ENCODE measurements at regions not wholly inside any gene's neighbourhood (a gene's known extent, or its start where the extent isn't known, plus 50 kb on each side); places are given as distances from the start of the nearest gene placed in this dataset.
A peak's percentile ranks its signal among the peaks of the same experiment; 100 is the strongest.

DNA sequence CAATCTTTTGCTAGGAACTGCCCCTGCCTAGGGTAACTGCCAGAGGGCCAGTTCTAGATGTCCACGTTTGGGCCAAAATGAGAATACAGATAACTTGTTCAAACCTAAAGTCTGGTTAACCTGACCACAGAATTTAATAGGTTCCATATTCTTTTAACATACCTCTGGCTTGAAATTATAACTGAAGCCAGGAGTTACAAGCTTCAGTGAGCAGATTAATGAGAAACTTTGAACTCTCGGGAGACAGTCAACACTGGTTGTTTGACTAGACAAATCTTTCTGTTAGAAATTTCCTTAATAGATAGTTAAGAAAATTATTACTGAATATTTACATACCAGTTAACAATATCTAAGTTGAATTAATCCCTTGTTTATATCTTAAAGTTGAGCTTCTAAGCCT, 110.0 kb upstream of the KLF7 start:
- no peak for DNase-seq
- H3K4me1 ChIP-seq (ENCODE audit: control insufficient read depth, insufficient read depth, low read length) = no peaks in the 10 kb centered on the region
- WGBS (ENCODE audit: insufficient coverage, low lambda C conversion rate) = 33% methylated on average over 1 of the region's 2 CpGs
- H3K9me3 ChIP-seq (ENCODE audit: control insufficient read depth, low read depth, low read length) = no peaks in the 10 kb centered on the region
- H3K27me3 ChIP-seq (ENCODE audit: control insufficient read depth, insufficient read depth, low read length) = peaks cover 5% of the 10 kb centered on the region
- H3K27ac ChIP-seq (ENCODE audit: low read length) = no peak overlapping the region
- H3K36me3 ChIP-seq (ENCODE audit: control insufficient read depth, insufficient read depth, low read length) = no peaks in the 10 kb centered on the region
- no peak overlapping the region for H3K4me3 ChIP-seq (ENCODE audit: low read length)

DNA sequence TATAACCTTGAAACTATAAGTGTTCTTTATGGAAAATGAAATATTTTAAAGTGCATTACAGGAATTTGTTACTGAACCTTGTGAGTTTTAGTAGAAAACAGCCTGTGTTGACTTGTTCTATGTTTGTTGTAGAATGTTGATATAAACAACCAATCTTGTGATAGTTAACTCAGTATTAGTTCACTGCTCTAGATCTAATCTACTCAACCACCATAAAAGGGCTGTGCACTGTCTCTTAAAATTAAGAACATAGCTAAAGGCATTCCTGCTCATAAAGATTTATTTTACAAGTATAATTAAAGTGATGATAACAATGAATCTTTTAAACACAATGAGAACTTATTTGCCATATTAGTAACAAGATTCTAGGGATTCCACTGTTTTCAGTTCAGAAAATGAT, 110.5 kb upstream of the KLF7 start:
- Histone ChIP-seq H3K36me3 (ENCODE audit: control insufficient read depth, insufficient read depth, low read length) (no peaks in the 10 kb centered on the region), H3K4me3 (ENCODE audit: low read length) (no peak overlapping the region)
- no peak for DNase-seq

DNA sequence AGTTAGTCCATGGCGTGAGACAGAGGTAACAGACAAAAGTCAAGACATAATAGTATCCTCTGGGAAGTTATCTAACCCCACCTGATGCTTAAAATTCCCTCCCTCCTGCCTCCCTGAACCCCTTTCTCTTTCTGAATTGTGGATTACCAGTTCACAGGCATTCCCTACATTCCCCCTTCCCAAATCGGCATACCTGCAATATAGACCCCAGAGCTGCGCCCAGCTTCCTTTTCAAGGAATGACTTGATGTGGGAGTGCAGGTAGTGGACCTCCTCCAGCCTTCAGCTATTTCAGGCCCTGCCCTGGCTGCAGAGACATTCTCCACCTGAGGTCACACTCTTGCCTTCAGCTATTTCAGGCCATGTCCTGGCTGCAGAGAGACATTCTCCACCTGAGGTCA, 111.1 kb upstream of the KLF7 start:
- no peak for DNase-seq
- WGBS (ENCODE audit: insufficient coverage, low lambda C conversion rate) = 80% methylated on average over 1 of the region's 3 CpGs
- peaks cover 5% of the 10 kb centered on the region for H3K27me3 ChIP-seq (ENCODE audit: control insufficient read depth, insufficient read depth, low read length)
- H3K27ac ChIP-seq (ENCODE audit: low read length) = no peak overlapping the region
- no peaks in the 10 kb centered on the region for H3K4me1 ChIP-seq (ENCODE audit: control insufficient read depth, insufficient read depth, low read length)
- H3K9me3 ChIP-seq (ENCODE audit: control insufficient read depth, low read depth, low read length) = no peaks in the 10 kb centered on the region
- H3K4me3 ChIP-seq (ENCODE audit: low read length) = no peak overlapping the region
- H3K36me3 ChIP-seq (ENCODE audit: control insufficient read depth, insufficient read depth, low read length) = no peaks in the 10 kb centered on the region

More for the DNA sequence above, 110.5 kb upstream of the KLF7 start:
- no peaks in the 10 kb centered on the region for H3K9me3 ChIP-seq (ENCODE audit: control insufficient read depth, low read depth, low read length)
- no peak overlapping the region for H3K27ac ChIP-seq (ENCODE audit: low read length)
- no peaks in the 10 kb centered on the region for H3K4me1 ChIP-seq (ENCODE audit: control insufficient read depth, insufficient read depth, low read length)
- peaks cover 5% of the 10 kb centered on the region for H3K27me3 ChIP-seq (ENCODE audit: control insufficient read depth, insufficient read depth, low read length)

DNA sequence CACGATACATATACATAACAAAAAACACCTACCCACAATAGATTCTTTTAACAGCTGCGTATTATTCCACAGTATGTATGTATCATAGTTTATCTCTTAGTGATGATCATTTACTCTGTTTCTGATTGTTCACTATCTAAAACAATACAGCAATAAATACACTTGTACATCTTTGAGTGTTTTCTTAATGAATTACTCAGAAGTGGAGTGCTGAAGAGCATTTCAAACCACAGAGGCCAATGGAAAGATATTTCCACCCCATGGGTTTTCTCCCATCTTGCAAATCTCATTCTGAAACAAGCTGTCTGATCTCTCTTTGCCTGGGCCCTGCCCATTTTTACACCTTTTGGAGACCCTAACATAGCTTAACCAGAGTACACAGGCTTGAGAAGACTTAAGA, 113.8 kb upstream of the KLF7 start:
- Histone ChIP-seq H3K9me3 (ENCODE audit: control insufficient read depth, low read depth, low read length) (no peaks in the 10 kb centered on the region), H3K36me3 (ENCODE audit: control insufficient read depth, insufficient read depth, low read length) (no peaks in the 10 kb centered on the region), H3K4me1 (ENCODE audit: control insufficient read depth, insufficient read depth, low read length) (no peaks in the 10 kb centered on the region), H3K27me3 (ENCODE audit: control insufficient read depth, insufficient read depth, low read length) (peaks cover 8% of the 10 kb centered on the region), H3K27ac (ENCODE audit: low read length) (no peak overlapping the region), H3K4me3 (ENCODE audit: low read length) (no peak overlapping the region)
- 100% methylated on average over 2 of the region's 2 CpGs for WGBS (ENCODE audit: insufficient coverage, low lambda C conversion rate)
- no peak for DNase-seq

- Histone ChIP-seq H3K36me3 (ENCODE audit: control insufficient read depth, insufficient read depth, low read length) (no peaks in the 10 kb centered on the region), H3K4me1 (ENCODE audit: control insufficient read depth, insufficient read depth, low read length) (no peaks in the 10 kb centered on the region), H3K4me3 (ENCODE audit: low read length) (no peak overlapping the region), H3K9me3 (ENCODE audit: control insufficient read depth, low read depth, low read length) (no peaks in the 10 kb centered on the region), H3K27me3 (ENCODE audit: control insufficient read depth, insufficient read depth, low read length) (peaks cover 6% of the 10 kb centered on the region), H3K27ac (ENCODE audit: low read length) (no peak overlapping the region)
- DNase-seq = no peak
- 100% methylated on average over 1 of the region's 6 CpGs for WGBS (ENCODE audit: insufficient coverage, low lambda C conversion rate)
Observed at GRCh38 chr2:207281436-207281835, 115.7 kb upstream of the KLF7 start.

GRCh38 chr2:207282916-207283315, 117.2 kb upstream of the KLF7 start:
- no peaks in the 10 kb centered on the region for H3K4me1 ChIP-seq (ENCODE audit: control insufficient read depth, insufficient read depth, low read length)
- H3K27ac ChIP-seq (ENCODE audit: low read length) = no peak overlapping the region
- H3K36me3 ChIP-seq (ENCODE audit: control insufficient read depth, insufficient read depth, low read length) = no peaks in the 10 kb centered on the region
- DNase-seq = no peak
- H3K4me3 ChIP-seq (ENCODE audit: low read length) = no peak overlapping the region
- no peaks in the 10 kb centered on the region for H3K9me3 ChIP-seq (ENCODE audit: control insufficient read depth, low read depth, low read length)
- H3K27me3 ChIP-seq (ENCODE audit: control insufficient read depth, insufficient read depth, low read length) = peaks cover 3% of the 10 kb centered on the region

DNA sequence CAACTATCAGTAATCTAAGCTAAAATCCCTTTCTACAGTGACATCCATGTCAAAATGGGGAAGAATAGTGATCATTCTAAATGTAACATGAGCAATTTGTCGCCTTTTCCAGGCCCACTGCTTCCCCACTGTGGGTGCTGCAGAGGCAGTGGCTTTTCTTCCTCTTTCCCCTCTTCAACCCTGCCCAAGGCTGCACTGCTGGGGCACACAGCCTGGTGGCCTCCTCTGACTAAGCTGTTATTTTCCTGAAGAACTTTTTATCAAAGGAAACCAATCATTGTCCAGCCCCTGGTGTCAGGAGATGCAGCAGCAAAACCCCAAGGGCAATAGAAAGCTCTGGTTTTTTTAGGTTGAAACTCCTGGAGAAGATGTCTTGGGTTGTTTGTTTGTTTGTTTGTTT, 117.6 kb upstream of the KLF7 start:
- Histone ChIP-seq H3K27ac (ENCODE audit: low read length) (no peak overlapping the region), H3K4me1 (ENCODE audit: control insufficient read depth, insufficient read depth, low read length) (no peaks in the 10 kb centered on the region), H3K36me3 (ENCODE audit: control insufficient read depth, insufficient read depth, low read length) (no peaks in the 10 kb centered on the region), H3K27me3 (ENCODE audit: control insufficient read depth, insufficient read depth, low read length) (peaks cover 3% of the 10 kb centered on the region), H3K4me3 (ENCODE audit: low read length) (no peak overlapping the region), H3K9me3 (ENCODE audit: control insufficient read depth, low read depth, low read length) (no peaks in the 10 kb centered on the region)
- no peak for DNase-seq
- WGBS (ENCODE audit: insufficient coverage, low lambda C conversion rate) = no CpG with 5 or more reads among the region's 1 CpG

- WGBS (ENCODE audit: insufficient coverage, low lambda C conversion rate) = 78% methylated on average over 3 of the region's 5 CpGs
- no peaks in the 10 kb centered on the region for H3K9me3 ChIP-seq (ENCODE audit: control insufficient read depth, low read depth, low read length)
- no peaks in the 10 kb centered on the region for H3K4me1 ChIP-seq (ENCODE audit: control insufficient read depth, insufficient read depth, low read length)
- H3K4me3 ChIP-seq (ENCODE audit: low read length) = no peak overlapping the region
- peak in 1 of 2 donors; percentile 4 for DNase-seq
- no peak overlapping the region for H3K27ac ChIP-seq (ENCODE audit: low read length)
- H3K36me3 ChIP-seq (ENCODE audit: control insufficient read depth, insufficient read depth, low read length) = no peaks in the 10 kb centered on the region
- H3K27me3 ChIP-seq (ENCODE audit: control insufficient read depth, insufficient read depth, low read length) = peaks cover 3% of the 10 kb centered on the region
Observed at GRCh38 chr2:207284556-207285472, 119.1 kb upstream of the KLF7 start.

- Histone ChIP-seq H3K27me3 (ENCODE audit: control insufficient read depth, insufficient read depth, low read length) (peaks cover 3% of the 10 kb centered on the region), H3K4me1 (ENCODE audit: control insufficient read depth, insufficient read depth, low read length) (no peaks in the 10 kb centered on the region), H3K4me3 (ENCODE audit: low read length) (no peak overlapping the region), H3K9me3 (ENCODE audit: control insufficient read depth, low read depth, low read length) (no peaks in the 10 kb centered on the region), H3K36me3 (ENCODE audit: control insufficient read depth, insufficient read depth, low read length) (no peaks in the 10 kb centered on the region), H3K27ac (ENCODE audit: low read length) (no peak overlapping the region)
- no peak for DNase-seq
- 17% methylated on average over 1 of the region's 3 CpGs for WGBS (ENCODE audit: insufficient coverage, low lambda C conversion rate)
Observed at GRCh38 chr2:207285473-207285815, 119.7 kb upstream of the KLF7 start.

- no peaks in the 10 kb centered on the region for H3K9me3 ChIP-seq (ENCODE audit: control insufficient read depth, low read depth, low read length)
- WGBS (ENCODE audit: insufficient coverage, low lambda C conversion rate) = no CpG with 5 or more reads among the region's 2 CpGs
- no peak for DNase-seq
Observed at GRCh38 chr2:207286106-207286505, 120.4 kb upstream of the KLF7 start.

GRCh38 chr2:207288628-207289027, 122.9 kb upstream of the KLF7 start:
- Histone ChIP-seq H3K27me3 (ENCODE audit: control insufficient read depth, insufficient read depth, low read length) (no peaks in the 10 kb centered on the region), H3K9me3 (ENCODE audit: control insufficient read depth, low read depth, low read length) (no peaks in the 10 kb centered on the region), H3K36me3 (ENCODE audit: control insufficient read depth, insufficient read depth, low read length) (no peaks in the 10 kb centered on the region), H3K27ac (ENCODE audit: low read length) (no peak overlapping the region), H3K4me1 (ENCODE audit: control insufficient read depth, insufficient read depth, low read length) (no peaks in the 10 kb centered on the region), H3K4me3 (ENCODE audit: low read length) (no peak overlapping the region)
- no CpG with 5 or more reads among the region's 4 CpGs for WGBS (ENCODE audit: insufficient coverage, low lambda C conversion rate)
- no peak for DNase-seq

More at GRCh38 chr2:207286106-207286505, 120.4 kb upstream of the KLF7 start:
- no peaks in the 10 kb centered on the region for H3K4me1 ChIP-seq (ENCODE audit: control insufficient read depth, insufficient read depth, low read length)
- H3K27me3 ChIP-seq (ENCODE audit: control insufficient read depth, insufficient read depth, low read length) = peaks cover 3% of the 10 kb centered on the region
- H3K36me3 ChIP-seq (ENCODE audit: control insufficient read depth, insufficient read depth, low read length) = no peaks in the 10 kb centered on the region
- H3K4me3 ChIP-seq (ENCODE audit: low read length) = no peak overlapping the region
- no peak overlapping the region for H3K27ac ChIP-seq (ENCODE audit: low read length)
